ENCODE measurements at regions not wholly inside any gene's neighbourhood (a gene's known extent, or its start where the extent isn't known, plus 50 kb on each side); places are given as distances from the start of the nearest gene placed in this dataset.

DNA sequence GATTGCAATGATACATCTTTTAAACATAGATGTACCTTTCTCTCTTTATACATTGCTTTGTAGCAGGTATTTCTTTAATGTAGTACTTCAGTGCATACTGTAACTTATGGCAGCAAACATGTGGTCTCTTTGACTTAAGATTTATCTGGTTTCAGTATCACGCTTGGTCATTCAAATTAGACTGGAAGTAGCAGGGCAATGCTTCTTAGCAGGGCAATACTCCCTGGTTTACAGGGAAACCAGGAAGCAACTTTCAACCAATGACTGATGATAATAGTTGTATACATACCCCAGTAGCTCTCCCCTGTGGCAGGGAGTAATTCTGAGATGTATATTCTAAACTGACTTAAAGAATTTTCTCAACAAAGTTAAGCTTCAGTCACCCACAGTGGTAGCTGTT is 761.1 kb upstream of the CDH10 start:
- DNase-seq (ENCODE audit: low read depth): no peak
- no peak overlapping the region for H3K4me3 ChIP-seq (ENCODE audit: low read length)

DNA sequence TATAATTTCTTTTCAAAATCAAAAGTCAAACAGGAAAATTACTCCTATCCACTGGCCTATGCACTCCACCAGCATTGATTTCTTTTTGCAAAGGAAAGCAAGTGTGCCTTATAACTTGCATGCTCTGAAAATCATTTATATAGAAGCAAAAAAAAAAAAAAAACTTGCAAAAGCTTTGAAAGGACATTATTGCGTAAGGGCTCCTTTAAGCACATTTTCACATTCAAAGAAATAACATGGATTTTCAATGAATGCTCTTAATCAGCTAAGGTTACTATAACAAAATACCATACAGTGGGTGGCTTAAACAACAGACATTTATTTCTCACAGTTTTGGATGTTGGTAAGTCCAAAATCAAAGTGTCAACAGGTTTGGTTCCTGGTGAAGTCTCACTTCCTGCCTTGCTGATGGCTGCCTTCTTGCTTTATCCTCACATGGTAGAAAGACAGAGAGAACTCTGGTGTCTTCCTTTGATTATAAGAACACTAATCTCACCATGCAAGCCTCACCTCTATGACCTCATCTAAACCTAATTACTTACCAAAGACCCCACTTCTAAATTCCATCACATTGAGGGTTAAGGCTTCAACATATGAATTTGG is 755.2 kb upstream of the CDH10 start:
- DNase-seq (ENCODE audit: low read depth): no peak
- TF ChIP-seq, protein P1, sequence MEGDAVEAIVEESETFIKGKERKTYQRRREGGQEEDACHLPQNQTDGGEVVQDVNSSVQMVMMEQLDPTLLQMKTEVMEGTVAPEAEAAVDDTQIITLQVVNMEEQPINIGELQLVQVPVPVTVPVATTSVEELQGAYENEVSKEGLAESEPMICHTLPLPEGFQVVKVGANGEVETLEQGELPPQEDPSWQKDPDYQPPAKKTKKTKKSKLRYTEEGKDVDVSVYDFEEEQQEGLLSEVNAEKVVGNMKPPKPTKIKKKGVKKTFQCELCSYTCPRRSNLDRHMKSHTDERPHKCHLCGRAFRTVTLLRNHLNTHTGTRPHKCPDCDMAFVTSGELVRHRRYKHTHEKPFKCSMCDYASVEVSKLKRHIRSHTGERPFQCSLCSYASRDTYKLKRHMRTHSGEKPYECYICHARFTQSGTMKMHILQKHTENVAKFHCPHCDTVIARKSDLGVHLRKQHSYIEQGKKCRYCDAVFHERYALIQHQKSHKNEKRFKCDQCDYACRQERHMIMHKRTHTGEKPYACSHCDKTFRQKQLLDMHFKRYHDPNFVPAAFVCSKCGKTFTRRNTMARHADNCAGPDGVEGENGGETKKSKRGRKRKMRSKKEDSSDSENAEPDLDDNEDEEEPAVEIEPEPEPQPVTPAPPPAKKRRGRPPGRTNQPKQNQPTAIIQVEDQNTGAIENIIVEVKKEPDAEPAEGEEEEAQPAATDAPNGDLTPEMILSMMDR (conservative IDR thresholded peaks at IDR 0.05; ENCODE audit: low read length): no peak

More for the DNA sequence above, 761.1 kb upstream of the CDH10 start:
- TF ChIP-seq, protein P1 (conservative IDR thresholded peaks at IDR 0.05; ENCODE audit: low read length): no peak

DNA sequence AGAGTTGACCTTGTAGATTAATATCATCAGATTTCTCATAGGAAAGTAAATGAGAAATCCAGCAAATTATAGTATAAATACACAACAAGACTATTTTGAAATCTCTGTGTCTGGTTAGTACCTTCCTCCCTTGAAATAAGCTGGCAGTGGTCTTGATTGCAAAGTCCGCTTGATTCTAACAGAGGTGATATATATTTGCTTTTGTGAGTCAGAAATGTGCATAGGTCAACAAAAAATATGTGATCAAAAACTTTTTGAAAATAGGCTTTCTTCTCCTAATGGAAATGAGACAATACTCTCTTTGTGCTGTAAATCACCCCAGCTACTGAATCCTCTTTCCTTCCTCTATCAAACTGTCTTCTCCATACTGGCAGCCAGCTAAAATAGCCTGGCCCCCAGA is 749.2 kb upstream of the CDH10 start:
- DNase-seq (ENCODE audit: low read depth): no peak
- TF ChIP-seq, protein P1 (conservative IDR thresholded peaks at IDR 0.05; ENCODE audit: low read length): no peak
- H3K4me3 ChIP-seq (ENCODE audit: low read length): no peak overlapping the region

More for the DNA sequence above, 755.2 kb upstream of the CDH10 start:
- H3K4me3 ChIP-seq (ENCODE audit: low read length): no peak overlapping the region

DNA sequence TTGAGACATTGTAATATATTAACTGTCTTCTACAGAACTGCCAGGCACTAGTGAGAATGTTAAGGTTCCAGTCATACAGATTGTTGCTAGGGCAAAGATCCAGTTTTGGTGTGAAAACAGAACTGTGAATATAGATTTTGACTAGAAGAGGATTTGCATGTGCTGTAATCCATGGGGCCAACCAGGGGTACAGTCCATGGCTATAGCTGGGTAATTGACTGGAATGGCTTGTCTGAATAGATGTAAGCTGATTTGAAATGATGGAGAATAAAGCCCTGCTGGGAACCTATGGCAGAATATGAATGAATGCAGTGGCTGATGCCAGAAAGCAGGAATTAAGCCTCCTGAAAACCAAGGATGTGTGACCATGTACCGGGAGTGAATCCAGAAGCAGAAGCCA is 748.5 kb upstream of the CDH10 start:
- TF ChIP-seq, protein P1 (conservative IDR thresholded peaks at IDR 0.05; ENCODE audit: low read length): no peak
- DNase-seq (ENCODE audit: low read depth): no peak
- H3K4me3 ChIP-seq (ENCODE audit: low read length): no peak overlapping the region

DNA sequence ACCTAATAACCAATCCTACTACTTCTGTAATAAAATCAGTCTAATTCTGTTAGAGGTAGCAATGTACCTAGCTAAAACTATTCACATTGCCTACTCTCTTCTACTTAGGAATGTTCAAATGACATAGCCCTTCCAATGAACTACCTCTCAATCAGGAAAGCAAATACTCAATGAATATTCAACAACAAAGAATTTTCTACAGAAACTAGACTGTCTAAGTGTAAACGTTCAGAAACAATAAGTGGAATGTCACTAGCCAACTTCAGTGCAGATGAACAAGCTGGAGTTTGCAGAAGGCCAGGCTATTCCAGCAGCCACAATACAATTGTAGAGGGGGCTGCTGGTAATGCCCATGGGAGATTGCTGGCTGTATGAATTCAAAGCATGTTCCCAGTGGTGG is 743.2 kb upstream of the CDH10 start:
- TF ChIP-seq, protein P1 (conservative IDR thresholded peaks at IDR 0.05; ENCODE audit: low read length): no peak
- no peak for DNase-seq (ENCODE audit: low read depth)
- no peak overlapping the region for H3K4me3 ChIP-seq (ENCODE audit: low read length)

DNA sequence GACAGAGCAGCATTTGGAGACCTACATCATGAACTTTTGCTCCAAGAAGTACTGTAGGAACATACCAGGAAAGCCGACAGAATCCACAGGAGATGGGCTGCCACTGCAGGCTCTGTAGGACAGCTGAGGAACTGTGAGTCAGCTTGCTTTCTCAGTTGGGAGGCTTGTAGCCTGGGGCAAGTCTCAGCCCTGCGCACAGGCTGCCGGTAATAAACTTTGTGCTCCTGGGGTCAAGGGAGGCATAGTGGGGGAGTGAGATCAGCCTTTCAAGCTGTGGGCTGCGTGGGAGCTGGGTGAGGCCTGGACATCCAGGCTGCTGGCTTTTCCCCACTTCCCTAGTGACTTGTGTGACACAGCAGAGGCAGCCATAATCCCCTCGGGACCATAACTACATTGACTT is 718.0 kb upstream of the CDH10 start:
- H3K4me3 ChIP-seq (ENCODE audit: low read length): no peak overlapping the region
- DNase-seq (ENCODE audit: low read depth): no peak
- TF ChIP-seq, protein P1 (conservative IDR thresholded peaks at IDR 0.05; ENCODE audit: low read length): no peak

DNA sequence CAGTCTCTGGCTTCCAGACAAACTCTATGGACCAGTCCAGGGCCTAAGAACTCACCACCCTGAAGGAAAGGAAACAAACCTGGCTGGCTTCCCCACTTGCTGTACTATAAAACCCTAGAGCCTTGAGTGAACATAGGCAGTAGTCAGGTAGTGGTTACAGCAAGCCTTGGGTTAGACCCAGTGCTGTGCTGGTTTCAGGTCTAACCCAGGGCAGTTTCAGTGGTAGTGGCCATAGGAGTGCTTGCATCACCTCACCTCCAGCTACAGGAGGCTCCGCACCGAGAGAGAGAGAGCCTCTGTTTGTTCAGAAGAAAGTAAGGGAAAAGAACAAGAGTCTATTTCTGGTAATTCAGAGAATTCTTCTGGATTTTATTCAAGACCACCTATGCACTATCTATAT is 714.1 kb upstream of the CDH10 start:
- TF ChIP-seq, protein P1 (conservative IDR thresholded peaks at IDR 0.05; ENCODE audit: low read length): no peak
- no peak overlapping the region for H3K4me3 ChIP-seq (ENCODE audit: low read length)
- no peak for DNase-seq (ENCODE audit: low read depth)

Data from AG10803 (cell line).